NCI-H1105 treated with DMSO at 0.1 percent for 48 hours (cell line): ENCODE measurements at regions not wholly inside any gene's neighbourhood (a gene's known extent, or its start where the extent isn't known, plus 50 kb on each side); places are given as distances from the start of the nearest gene placed in this dataset.

Experiments used
- DNase-seq: peaks from one replicate; lab custom pipeline; 2025; lab: John Stamatoyannopoulos, UW

DNA sequence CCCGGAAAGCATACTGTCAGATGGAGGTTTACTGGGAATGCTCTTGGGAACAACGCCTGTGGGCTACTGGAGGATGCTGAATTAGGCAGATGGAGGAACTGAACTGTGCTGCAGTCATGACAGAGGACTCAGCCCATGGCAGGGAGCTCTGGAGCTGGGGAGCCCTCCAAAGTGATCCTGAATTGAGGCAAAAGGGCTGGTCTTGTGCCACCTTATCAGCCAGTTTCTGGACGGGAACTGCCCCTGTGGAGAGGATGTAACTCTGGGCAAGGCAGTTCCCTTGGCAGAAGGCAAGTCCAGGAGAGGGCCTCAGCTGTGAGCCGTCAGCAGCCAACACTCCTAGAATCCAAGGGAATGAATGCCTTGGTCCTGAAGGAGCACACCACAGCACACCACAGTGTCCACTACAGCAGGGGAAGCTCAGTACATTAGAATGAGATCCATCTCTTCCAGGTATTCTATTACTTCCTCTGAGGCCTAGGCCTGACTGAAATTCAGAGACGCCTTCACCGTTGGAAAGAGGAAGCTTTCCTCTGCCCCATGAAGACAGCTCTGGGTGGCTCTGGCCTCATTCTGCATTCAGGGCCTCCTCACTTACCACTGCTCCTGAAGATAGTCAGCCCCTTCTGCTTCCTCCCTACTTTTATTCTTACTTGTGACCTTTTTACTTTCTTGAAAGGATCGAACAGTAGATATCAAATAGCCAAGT is 139.6 kb upstream of the GPR26 start:
- DNase-seq = no peak

DNA sequence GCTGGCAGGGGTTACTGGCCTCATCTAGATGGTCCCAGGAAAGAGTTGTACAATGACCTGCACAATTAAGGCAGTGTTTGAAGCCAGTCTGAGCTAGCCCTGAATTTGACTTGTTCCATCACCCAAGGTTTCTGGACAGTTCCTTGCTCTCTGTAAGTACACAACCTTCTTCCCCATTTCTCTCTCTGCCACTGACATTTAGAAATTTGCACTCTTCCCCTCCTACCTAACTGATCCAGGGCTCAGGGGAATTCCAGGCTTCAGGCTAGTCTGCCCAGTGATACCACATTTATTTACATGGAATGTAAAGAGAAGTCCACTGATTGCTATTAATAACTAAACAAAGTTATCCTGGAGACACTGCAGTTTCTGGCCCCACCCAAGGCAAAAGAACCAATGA is 139.0 kb upstream of the GPR26 start:
- DNase-seq = no peak

DNA sequence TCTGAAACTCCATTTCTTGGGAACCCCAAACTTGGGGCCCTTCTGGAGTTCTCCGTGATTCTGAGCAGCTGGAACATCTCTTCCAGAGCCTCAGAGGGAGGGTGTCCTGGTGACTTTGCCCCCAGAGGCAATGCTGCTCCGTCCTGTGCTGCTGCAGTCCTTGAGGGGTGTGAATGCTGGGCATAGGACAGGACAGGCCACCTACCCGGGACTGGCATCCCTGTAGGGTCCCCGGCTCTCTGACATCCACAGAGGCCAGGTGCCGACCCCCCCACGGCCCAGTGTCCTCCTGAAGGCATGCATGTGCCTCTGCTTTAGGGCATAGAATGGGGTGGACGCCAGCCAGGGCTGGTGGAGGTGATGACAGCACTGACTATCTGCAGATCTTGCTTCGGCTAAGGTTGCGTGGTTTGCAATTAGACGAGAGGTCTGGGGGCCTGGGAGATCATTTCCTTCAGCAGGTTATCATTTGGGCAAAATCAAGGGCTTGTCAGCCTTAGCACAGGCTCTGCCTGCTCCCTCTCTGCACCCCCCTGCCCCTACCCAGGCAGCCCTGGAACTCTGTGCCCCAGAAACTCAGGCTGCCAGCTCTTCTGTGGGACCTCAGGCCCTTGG is 136.9 kb upstream of the GPR26 start:
- DNase-seq = no peak

DNA sequence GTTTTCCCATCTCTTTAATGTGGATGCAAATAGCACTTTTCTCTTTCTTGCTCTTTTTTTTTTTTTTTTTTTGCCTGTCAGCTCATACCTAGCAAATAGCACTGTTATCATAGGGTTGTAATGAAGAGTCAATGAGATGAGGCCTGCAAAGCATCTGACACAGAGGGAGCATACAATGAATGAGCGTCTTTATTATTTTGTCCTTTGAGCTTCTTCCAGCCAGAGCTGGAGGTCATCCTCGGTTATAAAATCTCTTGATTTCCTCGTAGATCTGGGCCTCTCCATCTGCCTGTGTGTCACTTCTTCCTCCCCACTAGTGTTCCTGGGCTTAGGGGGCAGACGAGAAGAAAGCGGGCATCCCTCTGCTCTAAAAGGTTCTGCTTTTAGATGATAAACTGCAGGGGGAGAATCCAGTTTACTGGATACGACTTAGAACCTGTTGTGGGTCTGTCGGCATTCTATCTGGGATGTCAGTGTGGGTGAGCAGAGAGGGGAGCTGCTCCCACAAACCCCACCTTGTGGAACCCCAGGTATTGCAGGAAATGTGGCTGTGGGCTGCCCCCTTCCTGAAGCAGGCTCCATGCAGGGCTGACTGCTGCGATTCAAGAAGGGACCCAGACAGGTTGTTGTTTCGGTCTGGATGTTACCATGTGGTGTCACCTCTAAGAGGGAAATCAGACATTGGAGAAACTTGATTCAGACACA is 135.8 kb upstream of the GPR26 start:
- DNase-seq = no peak

DNA sequence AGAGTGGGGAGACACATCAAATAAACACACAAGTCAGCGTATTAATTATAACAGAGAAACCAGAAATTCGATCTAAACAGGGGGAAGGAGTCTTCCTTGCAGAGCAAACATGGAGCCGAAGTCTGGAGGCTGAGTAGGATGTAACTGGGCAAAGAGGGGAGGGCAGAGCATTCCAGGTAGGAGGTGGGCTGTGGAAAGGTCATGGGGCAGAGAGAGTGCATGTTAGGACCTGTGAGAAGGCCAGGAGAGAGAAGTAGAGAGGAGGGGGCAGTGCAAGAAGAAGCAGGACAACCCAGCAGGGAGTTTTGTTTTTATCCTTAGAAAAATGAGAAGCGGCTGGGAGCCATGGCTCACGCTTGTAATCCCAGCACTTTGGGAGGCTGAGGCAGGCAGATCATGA is 130.8 kb upstream of the GPR26 start:
- DNase-seq = no peak

DNA sequence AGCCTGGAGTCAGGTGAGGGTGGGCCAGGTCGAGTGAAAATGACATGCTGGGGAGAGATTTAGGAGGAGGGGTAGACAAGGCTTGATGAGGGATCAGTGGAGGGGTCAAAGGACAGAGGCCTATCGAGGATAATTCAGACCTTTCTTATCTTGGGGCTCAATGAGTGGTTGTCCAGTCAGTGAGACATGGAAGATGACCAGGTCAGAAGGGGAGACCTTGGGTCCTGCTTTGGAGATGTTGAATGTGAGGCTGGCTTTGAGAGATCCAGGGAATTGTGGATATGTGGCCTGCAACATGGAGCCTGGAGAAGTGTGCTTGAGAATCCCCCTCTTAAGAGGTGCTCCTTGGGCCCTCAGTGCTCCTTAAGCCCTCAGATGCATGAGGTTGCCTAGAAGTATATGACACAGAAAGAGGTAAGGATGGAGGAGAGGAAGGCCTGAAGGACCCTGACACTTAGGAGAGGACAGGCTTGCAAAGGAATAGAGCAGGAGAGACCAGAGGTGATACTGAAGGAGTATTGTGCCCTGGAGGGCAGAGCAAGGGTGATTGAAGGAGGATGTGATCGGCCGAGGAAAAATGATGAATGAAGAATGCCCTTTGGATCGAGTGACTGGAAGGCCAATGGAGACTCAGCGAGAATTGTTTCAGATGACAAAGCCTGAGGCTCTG is 129.8 kb upstream of the GPR26 start:
- no peak for DNase-seq

DNA sequence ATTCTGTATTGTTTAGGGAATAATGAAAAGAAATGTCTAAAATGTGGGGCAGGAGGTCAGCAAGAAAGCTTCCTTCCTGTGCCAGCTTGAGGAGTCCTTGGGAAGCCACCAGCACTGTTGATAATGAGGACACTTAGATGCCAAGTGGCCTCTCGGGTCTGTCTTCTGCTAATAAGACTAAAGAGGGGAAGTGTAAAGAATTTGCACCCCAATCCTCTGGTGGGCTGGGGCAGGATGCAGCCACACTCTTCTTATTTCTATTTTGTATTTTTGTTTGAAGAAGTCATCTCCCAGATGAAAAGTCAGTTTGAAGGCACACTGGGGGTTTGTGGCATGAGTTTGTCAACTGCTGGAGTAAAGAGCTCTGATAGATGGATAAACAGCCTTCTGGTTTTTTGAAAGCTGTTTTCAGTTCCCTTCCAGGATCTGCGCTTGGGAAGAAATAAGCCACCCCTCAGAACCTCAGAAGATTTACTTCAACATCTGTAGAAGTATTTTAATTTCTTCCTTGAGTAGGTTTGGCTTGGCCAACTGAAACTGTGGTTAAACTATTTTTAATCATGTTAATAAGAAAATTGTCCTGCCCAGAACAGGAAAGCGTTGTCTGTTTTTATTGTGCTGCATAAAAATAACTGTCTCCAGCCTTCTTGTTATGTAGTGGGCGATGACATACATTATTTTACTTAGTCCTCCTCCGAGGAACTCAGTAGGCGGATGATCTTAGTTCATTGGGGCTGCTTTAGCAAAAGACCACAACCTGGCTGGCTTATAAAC is 128.8 kb upstream of the GPR26 start:
- DNase-seq = no peak

DNA sequence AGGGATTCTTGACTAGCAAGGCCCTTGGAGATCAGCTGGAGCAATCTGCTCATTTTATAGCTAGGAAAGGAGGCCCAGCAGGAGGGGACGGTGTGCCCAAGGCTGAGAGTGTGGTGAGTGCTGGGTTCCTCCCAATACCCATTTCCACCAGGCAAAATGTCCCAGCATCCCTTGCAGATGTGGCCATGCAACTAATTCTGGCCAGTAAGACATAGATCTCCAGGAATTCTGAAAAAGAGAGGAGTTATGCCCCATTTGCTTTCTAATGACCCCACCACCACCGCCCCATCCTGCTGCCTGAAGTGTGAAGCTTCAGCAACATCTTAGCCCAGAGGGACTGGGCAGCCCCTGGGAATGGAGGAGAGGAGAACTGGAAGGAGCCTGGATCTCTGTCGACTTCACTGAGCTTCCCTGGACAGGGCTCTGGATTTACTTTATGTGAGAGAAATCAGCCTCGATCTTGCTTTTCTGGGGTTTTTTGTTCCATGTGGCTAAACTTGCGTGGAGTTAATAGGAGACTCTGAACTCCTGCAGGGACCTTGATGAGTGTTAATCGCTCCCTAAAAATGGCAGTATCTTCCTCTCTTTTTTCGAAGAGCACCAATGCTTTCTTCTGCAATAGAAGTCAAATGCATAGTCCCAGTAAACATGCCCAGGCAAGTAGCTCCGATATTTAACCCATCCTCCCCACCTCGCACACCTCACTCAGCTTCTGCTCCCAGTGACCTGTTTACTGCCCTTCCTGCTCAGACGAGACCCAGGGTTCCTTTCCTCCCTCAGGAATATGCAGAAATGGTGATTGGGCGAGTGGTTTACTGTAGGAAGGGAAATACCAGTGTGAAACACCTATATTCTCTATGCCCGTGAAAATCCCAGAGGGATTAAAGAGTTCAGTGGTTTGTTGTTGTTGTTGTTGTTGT is 127.5 kb upstream of the GPR26 start:
- DNase-seq = no peak

DNA sequence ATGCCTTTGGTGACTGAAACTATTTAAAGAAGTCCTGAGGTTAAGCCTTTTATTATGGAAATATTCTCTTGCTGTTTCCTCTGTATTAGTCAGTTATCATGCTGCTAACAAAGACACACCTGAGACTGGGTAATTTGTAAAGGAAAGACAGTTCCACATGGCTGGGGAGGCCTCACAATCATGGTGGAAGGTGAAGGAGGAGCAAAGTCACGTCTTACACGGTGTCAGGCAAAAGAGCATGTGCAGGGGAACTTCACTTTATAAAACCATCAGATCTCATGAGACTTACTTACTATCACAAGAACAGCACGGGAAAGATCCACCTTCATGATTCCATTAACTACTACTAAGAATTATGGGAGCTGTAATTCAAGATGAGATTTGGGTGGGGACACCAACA is 121.2 kb upstream of the GPR26 start:
- no peak for DNase-seq

DNA sequence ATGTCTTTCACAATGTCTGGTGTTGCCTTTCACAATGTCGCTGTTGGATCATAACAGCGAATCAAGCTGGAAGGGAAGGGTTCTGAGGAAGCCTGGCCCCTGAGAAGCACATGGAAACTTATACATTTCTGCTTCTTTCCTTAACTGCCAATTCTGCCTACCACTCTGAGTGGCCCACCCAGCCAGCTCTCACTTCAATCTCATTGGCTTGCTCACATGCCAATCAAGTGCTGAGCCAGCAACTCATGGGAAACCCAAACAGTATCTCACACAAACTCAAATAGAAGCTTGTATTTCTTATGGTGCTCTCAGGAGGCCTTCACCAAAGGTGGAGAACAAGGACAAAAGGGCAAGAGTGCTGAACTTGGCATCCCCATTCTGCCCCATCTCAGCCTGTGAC is 117.4 kb upstream of the GPR26 start:
- DNase-seq = no peak

DNA sequence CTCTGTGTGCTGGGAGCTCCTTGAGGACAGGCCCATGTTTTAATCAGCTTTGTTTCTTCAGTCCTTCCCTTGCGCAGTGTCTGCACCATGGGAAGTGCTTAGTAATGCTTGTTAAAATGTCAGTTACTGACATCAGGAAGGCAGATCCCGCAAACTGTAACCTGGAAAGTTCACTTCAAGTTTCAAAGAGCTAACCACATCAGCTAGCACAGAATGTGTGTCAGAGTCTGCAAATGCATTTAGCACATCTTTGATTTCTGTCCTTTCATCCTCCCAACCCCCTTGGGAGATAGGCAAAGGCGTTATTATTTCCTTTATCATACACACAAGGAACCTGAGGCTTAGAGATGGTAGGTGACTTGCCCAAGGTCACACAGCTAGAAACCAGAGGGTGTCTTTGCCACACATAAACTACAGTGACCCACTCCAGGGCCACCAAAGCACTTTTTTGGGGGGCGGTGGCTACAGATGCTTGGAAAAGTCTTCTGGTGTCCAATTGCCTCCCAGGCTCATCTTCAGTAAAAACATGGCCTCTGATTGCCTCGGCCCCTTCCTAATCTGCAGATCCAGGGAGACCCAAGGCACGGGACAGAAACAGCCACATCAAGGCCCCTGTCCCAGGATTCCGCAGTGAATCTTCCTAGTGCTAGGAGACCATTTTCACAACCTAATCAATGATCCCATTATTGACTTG is 116.2 kb upstream of the GPR26 start:
- DNase-seq = no peak

DNA sequence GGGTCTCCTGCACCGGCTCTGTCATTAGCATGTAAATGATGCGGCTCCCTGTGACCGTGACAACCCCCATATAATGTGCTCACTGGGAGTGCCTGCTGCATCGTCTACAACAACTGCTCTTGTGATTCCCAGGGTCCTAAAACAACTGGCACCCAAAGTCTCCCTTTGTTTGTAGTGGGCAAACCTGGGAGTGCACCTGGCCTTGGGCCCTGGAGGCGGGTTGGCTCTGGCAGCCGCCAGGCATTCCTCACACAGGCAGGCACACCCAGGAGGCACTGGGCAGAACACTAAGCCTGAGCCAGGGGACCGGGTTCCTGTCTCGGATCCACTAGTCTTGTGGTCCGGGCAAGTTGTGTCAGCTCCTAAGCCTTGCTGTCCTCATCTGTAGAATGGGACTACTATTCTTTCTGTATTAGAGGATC is 115.5 kb upstream of the GPR26 start:
- no peak for DNase-seq

DNA sequence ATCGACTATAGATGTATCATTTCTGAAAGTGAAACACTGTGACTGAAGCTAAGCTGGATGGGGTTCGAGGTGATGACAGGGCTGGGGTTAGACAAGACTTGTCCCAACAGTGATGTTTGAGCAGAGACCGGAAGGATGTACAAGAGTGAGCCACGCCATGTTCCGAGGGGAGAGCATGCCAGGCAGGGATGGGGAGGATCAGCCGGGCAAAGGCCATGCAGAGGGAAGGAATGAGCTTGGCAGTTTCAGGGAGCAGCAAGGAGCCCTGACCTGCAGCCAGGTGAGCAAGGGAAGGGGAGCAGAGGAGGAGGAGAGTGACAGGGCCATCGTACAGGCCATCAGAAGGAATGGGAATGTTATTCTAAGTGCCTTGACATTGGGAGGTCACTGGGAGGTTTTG is 114.9 kb upstream of the GPR26 start:
- no peak for DNase-seq

DNA sequence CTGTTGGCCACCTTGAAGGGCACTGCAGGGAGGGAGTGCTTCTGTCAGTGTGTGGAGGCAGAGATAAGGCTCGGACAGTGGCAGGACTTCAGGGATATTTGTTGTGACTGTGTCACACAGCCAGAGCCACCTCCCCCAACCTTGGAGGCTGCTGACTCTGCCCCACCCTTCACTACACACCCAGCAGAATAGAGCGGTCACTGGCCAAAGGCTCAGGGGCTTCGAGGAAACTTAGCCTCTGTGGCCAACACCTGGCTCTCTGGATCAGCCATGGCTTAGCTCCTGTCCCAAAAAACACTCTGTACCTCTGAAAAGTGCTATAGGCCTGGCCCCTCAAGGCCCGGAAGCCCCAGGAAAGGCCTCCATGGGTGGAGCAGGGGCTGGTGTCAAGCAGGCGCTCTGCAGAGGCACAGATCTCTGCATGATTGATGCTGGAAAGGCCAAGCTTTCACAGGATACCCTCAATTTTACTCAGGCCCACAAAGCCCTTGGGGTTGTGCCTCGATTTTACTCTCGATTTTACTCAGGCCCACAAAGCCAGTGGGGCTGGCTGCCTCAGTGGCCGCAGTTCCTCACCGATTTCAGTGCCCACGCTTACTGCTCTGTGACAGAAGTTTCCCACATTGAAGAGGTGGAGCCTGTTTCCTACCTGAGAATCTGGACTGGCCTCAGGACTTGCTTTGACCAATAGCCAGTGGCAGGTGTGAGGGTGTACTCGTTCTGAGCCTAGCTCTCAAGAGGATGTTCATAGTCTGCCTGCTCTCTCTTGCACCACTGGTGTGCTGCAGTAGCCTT is 113.2 kb upstream of the GPR26 start:
- no peak for DNase-seq

DNA sequence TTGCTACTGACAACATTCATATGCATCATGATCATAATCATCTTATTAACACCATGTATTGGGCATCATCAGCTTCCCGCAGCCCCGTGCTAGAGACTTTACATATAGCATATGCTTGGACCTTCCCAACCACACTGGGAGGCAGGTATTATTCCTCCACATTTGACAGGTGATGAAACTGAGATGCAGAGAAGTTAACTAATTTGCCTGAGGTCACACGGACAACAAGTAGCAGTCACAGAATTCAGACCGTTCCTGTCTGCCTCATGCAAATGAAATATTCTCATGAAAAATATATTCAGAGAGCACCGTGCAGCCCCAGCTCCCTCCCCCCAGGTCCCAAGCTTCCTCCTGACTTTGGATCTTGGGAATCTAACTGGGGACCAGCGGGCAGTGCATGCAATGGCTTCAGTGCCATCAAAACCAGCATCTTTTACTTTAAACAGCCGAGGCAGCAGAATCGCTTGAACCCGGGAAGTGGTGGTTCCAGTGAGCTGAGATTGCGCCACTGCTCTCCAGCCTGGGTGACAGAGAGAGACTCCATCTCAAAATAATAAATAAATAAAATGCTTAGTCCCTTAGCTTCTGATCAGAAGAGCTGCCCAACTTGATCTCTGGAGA is 112.2 kb upstream of the GPR26 start:
- no peak for DNase-seq

DNA sequence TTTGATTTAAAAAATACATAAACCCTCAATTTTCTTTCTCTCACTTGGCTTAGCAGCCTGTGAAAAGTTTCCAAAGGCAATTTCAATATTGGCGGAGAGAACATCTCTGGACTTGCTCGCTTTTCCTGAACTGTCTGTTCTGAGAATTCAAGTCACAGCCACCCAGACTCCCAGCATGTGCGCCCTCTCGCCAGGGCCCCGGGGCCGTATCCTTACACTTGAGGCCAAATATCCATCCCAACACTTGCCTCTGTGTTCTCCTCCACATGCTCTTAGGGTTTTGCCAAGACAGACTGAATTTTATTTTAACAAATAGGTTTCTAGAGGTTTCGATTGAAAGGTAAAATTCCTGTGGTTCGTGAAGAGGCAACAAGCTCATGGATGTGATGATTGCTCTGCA is 111.5 kb upstream of the GPR26 start:
- DNase-seq = no peak

DNA sequence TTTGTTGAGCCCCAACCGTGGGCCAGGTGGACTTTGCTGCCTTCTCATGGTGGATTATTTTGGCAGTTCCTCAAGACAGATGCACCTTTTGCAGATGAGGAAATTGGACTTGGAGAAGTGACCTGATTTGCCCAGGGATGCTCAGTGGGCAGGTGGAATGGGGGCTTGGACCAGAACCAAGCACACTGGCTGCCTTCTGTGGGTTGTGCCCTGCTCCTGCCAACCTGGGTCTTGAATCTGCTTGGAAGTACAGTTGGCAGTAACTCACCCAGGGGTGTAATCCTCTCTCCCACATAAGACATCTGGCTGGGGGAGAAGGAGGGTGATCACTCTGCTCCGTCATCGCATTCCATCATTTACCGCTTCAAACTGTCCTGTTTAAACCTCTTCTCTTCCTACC is 110.5 kb upstream of the GPR26 start:
- DNase-seq = no peak

DNA sequence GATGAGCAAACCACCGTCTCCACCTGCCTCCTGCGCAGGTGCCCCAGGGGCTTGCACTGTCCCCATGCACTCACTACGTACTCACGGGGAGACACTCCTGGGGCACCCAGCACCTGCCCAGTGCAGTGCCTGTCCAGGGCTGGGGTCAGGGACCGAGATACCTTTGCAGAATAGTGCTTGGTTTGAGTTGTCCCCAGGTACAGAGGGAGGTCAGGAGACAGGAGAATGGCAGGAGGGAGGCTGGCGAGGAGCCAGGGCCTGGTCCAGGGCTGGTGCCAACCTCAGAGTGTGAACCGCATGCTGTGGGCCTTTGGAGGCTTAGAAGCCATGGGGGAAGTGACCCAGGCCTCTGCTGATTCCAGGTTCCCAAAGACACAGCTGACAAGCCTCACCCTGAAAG is 110.1 kb upstream of the GPR26 start:
- DNase-seq = no peak

DNA sequence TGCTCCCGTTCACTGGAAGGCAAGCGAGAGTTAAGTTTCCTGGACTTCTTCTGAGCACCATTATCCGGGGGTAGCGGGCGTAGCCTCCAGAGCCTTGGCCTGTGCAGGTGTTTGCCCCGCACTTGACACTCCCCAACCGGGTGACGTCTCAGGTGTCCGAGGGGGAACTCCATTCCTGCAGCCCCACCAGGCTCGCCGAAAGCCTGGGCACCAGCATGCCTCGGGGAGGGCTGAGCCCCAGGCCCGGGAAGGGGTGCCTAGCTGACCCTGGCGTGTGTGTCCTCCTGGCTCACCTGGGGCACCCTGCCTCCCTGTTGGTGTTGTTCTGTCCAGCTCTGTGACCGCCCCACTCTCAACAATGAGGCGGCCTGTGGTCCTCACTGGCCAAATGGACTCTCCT is 109.4 kb upstream of the GPR26 start:
- no peak for DNase-seq
